ENCODE measurements at regions not wholly inside any gene's neighbourhood (a gene's known extent, or its start where the extent isn't known, plus 50 kb on each side); places are given as distances from the start of the nearest gene placed in this dataset.
A peak's percentile ranks its signal among the peaks of the same experiment; 100 is the strongest.

- TF ChIP-seq, protein P1, sequence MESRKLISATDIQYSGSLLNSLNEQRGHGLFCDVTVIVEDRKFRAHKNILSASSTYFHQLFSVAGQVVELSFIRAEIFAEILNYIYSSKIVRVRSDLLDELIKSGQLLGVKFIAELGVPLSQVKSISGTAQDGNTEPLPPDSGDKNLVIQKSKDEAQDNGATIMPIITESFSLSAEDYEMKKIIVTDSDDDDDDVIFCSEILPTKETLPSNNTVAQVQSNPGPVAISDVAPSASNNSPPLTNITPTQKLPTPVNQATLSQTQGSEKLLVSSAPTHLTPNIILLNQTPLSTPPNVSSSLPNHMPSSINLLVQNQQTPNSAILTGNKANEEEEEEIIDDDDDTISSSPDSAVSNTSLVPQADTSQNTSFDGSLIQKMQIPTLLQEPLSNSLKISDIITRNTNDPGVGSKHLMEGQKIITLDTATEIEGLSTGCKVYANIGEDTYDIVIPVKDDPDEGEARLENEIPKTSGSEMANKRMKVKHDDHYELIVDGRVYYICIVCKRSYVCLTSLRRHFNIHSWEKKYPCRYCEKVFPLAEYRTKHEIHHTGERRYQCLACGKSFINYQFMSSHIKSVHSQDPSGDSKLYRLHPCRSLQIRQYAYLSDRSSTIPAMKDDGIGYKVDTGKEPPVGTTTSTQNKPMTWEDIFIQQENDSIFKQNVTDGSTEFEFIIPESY (IDR thresholded peaks at IDR 0.05), result no peak
- TF ChIP-seq, protein P2, sequence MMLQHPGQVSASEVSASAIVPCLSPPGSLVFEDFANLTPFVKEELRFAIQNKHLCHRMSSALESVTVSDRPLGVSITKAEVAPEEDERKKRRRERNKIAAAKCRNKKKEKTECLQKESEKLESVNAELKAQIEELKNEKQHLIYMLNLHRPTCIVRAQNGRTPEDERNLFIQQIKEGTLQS (IDR thresholded peaks at IDR 0.05; ENCODE audit: borderline replicate concordance, extremely low read depth, low read depth, low read length), result no peak
- TF ChIP-seq SIN3A (IDR thresholded peaks at IDR 0.05; ENCODE audit: low read depth, low read length) (no peak), POLR2AphosphoS5 (IDR thresholded peaks at IDR 0.05; ENCODE audit: low read length) (no peak), CEBPB (IDR thresholded peaks at IDR 0.05; ENCODE audit: borderline replicate concordance in 1 of 2, low read depth in 2 of 2, low read length in 2 of 2) (no peak), POLR2A (IDR thresholded peaks at IDR 0.05; ENCODE audit: low read depth, low read length) (no peak), EZH2 (IDR thresholded peaks at IDR 0.05; ENCODE audit: borderline replicate concordance, control insufficient read depth, low read depth, low read length) (no peak), CREM (IDR thresholded peaks at IDR 0.05; ENCODE audit: low read depth) (peak; percentile 16; the same call in 1 of the 2 replicates), RAD51 (IDR thresholded peaks at IDR 0.05) (no peak), JUND (IDR thresholded peaks at IDR 0.05; ENCODE audit: low read depth, low read length) (peak; percentile 72; the same call in 1 of the 2 replicates), CBFB (IDR thresholded peaks at IDR 0.05; ENCODE audit: low read depth) (peak; percentile 76)
- TF ChIP-seq, protein P3, sequence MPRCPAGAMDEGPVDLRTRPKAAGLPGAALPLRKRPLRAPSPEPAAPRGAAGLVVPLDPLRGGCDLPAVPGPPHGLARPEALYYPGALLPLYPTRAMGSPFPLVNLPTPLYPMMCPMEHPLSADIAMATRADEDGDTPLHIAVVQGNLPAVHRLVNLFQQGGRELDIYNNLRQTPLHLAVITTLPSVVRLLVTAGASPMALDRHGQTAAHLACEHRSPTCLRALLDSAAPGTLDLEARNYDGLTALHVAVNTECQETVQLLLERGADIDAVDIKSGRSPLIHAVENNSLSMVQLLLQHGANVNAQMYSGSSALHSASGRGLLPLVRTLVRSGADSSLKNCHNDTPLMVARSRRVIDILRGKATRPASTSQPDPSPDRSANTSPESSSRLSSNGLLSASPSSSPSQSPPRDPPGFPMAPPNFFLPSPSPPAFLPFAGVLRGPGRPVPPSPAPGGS (IDR thresholded peaks at IDR 0.05; ENCODE audit: borderline replicate concordance, insufficient read depth, low read depth, low read length, poor library complexity, severe bottlenecking), result no peak
- TF ChIP-seq, protein P4, sequence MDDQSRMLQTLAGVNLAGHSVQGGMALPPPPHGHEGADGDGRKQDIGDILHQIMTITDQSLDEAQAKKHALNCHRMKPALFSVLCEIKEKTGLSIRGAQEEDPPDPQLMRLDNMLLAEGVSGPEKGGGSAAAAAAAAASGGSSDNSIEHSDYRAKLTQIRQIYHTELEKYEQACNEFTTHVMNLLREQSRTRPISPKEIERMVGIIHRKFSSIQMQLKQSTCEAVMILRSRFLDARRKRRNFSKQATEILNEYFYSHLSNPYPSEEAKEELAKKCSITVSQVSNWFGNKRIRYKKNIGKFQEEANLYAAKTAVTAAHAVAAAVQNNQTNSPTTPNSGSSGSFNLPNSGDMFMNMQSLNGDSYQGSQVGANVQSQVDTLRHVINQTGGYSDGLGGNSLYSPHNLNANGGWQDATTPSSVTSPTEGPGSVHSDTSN (IDR thresholded peaks at IDR 0.05; ENCODE audit: insufficient replicate concordance, low read depth, low read length), result peak; percentile 89
- TF ChIP-seq, protein P5, sequence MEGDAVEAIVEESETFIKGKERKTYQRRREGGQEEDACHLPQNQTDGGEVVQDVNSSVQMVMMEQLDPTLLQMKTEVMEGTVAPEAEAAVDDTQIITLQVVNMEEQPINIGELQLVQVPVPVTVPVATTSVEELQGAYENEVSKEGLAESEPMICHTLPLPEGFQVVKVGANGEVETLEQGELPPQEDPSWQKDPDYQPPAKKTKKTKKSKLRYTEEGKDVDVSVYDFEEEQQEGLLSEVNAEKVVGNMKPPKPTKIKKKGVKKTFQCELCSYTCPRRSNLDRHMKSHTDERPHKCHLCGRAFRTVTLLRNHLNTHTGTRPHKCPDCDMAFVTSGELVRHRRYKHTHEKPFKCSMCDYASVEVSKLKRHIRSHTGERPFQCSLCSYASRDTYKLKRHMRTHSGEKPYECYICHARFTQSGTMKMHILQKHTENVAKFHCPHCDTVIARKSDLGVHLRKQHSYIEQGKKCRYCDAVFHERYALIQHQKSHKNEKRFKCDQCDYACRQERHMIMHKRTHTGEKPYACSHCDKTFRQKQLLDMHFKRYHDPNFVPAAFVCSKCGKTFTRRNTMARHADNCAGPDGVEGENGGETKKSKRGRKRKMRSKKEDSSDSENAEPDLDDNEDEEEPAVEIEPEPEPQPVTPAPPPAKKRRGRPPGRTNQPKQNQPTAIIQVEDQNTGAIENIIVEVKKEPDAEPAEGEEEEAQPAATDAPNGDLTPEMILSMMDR (IDR thresholded peaks at IDR 0.05 in 2 of 3, conservative IDR thresholded peaks at IDR 0.05 in 1 of 3; ENCODE audit: control insufficient read depth in 2 of 3, extremely low read depth in 1 of 3, insufficient read depth in 1 of 3, low read depth in 3 of 3, low read length in 3 of 3), result peak; percentile 60 to 82 (median 64)
These were observed 73.7 kb upstream of the KIRREL3 start for GRCh38 chr11:127074151-127074761.

All from GM12878 (cell line).